T-cell (primary cell): ENCODE measurements at regions not wholly inside any gene's neighbourhood (a gene's known extent, or its start where the extent isn't known, plus 50 kb on each side); places are given as distances from the start of the nearest gene placed in this dataset.

Experiments used
- ATAC-seq, 4 experiments: fragments of 200-7000 bp in 3 of 4; fragments of 150-1000 bp in 1 of 4; cut with Tn5 transposase; replicated peaks in 1 of 4; 1 replicate in 3 of 4; 2 replicates in 1 of 4; pipeline ENCODE4 v1.10.0; 2021; ENCODE audit warnings: moderate library complexity in 3 of 4, mild to moderate bottlenecking in 2 of 4, moderate number of reproducible peaks in 1 of 4
- CTCF ChIA-PET, 2 donors: fragments of 300-600 bp; sonication (Branson Sonifier 250); formaldehyde crosslinking; loops; one replicate each; lab custom pipeline; 2022; ENCODE audit warnings: antibody characterized with exemption in 2 of 2; lab: Charles Lee
- POLR2A ChIA-PET, 2 donors: fragments of 300-600 bp; sonication (Branson Sonifier 250); formaldehyde crosslinking; loops; one replicate each; lab custom pipeline; 2022; ENCODE audit warnings: antibody characterized with exemption in 2 of 2; lab: Charles Lee
- DNase-seq, 35 experiments: peaks; one replicate each; pipeline versions ENCODE4 v3.0.0 to v3.0.0-alpha.2; 2013 to 2023
- H3K27ac ChIP-seq: one replicate; pipeline ENCODE4 v1.5.1; 2013; ENCODE audit warnings: low read length
- H3K27me3 ChIP-seq, 2 experiments: replicated peaks in 1 of 2; 1 replicate in 1 of 2; 2 replicates in 1 of 2; pipeline versions ENCODE4 v1.6.1 to v1.7.0; 2013; ENCODE audit warnings: low read length in 1 of 2, mixed read lengths in 1 of 2; ENCODE audit not compliant: control insufficient read depth in 2 of 2, insufficient read depth in 2 of 2; ENCODE audit errors: extremely low read depth in 1 of 2
- H3K36me3 ChIP-seq, 2 donors: 1 replicate in 1 of 2; 2 replicates in 1 of 2; pipeline versions ENCODE4 v1.6.1 to v1.7.0; 2013; ENCODE audit warnings: low read length in 1 of 2; ENCODE audit not compliant: control insufficient read depth in 2 of 2, insufficient read depth in 1 of 2; ENCODE audit errors: extremely low read depth in 1 of 2
- H3K4me1 ChIP-seq, 2 experiments: 1 replicate in 1 of 2; 2 replicates in 1 of 2; pipeline versions ENCODE4 v1.6.1 to v1.7.0; 2013; ENCODE audit warnings: low read length in 2 of 2, mixed read lengths in 1 of 2; ENCODE audit not compliant: insufficient read depth in 2 of 2, control insufficient read depth in 1 of 2; ENCODE audit errors: extremely low read depth in 1 of 2
- H3K4me3 ChIP-seq, 2 donors: 1 replicate in 1 of 2; 2 replicates in 1 of 2; pipeline versions ENCODE4 v1.5.1 to v1.7.0; 2013; ENCODE audit warnings: mild to moderate bottlenecking in 2 of 2, low read length in 1 of 2, moderate library complexity in 1 of 2; ENCODE audit not compliant: control insufficient read depth in 1 of 2; ENCODE audit errors: extremely low read depth in 1 of 2
- H3K9me3 ChIP-seq: 2 replicates; pipeline ENCODE4 v1.7.0; 2013
- H3K27ac Mint-ChIP-seq, 2 donors: one replicate each; pipeline ENCODE4 v1.8.0; 2020 to 2021; ENCODE audit warnings: mild to moderate bottlenecking in 2 of 2, mixed read lengths in 2 of 2
- H3K27me3 Mint-ChIP-seq, 2 donors: one replicate each; pipeline ENCODE4 v1.8.0; 2021 to 2022; ENCODE audit warnings: mixed read lengths in 2 of 2
- H3K36me3 Mint-ChIP-seq: one replicate; pipeline ENCODE4 v1.8.0; 2021; ENCODE audit warnings: mixed read lengths
- H3K4me1 Mint-ChIP-seq, 3 donors: one replicate each; pipeline ENCODE4 v1.8.0; 2020 to 2022; ENCODE audit warnings: mixed read lengths in 3 of 3, mild to moderate bottlenecking in 1 of 3
- H3K4me3 Mint-ChIP-seq, 3 donors: one replicate each; pipeline ENCODE4 v1.8.0; 2020 to 2022; ENCODE audit warnings: mild to moderate bottlenecking in 3 of 3, mixed read lengths in 3 of 3, moderate library complexity in 3 of 3
- H3K9me3 Mint-ChIP-seq, 3 donors: one replicate each; pipeline ENCODE4 v1.8.0; 2020 to 2022; ENCODE audit warnings: mixed read lengths in 3 of 3
- WGBS: methylation state at CpG from one replicate; pipeline ENCODE4 v1.1.5; 2013; ENCODE audit warnings: missing lambda C conversion rate; ENCODE audit not compliant: insufficient coverage; 5-methylcytosine and 5-hydroxymethylcytosine counted together

- Histone ChIP-seq H3K4me1 (no peaks in the 10 kb centered on the region), H3K27ac (no peak overlapping the region), H3K9me3 (no peaks in the 10 kb centered on the region), H3K27me3 (no peaks in the 10 kb centered on the region), H3K4me3 (no peak overlapping the region), H3K36me3 (no peaks in the 10 kb centered on the region)
- 90% methylated on average over 2 of the region's 6 CpGs for WGBS
- POLR2A ChIA-PET = no interaction called here
- H3K27me3 Mint-ChIP-seq = no peaks in the 10 kb centered on the region
- DNase-seq (no peak), ATAC-seq (no peak)
- CTCF ChIA-PET = no interaction called here
- peaks cover 4 to 9% (median 5%) of the 10 kb centered on the region in 3 donors for H3K9me3 Mint-ChIP-seq
- H3K4me3 Mint-ChIP-seq = no peak overlapping the region
- H3K4me1 Mint-ChIP-seq = no peaks in the 10 kb centered on the region
- H3K27ac Mint-ChIP-seq = no peak overlapping the region
- no peaks in the 10 kb centered on the region for H3K36me3 Mint-ChIP-seq
These were observed 466.5 kb downstream of the PRKD1 start for GRCh38 chr14:29461101-29461500.

DNA sequence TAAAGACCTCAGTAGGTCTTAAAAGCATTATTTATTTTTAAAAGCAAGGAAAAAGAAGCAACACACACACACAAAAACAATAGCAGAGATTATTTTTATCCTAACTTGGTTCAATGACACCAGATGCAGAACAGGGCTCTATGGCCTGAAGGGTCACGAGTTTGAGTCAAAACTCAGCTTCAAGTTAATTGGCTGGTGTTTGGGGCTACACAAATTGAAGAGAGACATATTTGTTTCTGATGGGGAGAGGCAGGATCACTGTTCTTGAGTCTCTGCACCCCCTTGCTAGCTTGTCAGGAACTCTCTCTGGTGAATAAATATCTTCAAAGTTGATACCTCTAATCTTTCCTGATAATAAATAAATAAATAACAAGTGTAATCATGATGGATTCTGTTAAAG is 466.1 kb downstream of the PRKD1 start:
- POLR2A ChIA-PET = no interaction called here
- ATAC-seq = no peak
- 0% methylated on average over 1 of the region's 1 CpG for WGBS
- H3K9me3 ChIP-seq = no peaks in the 10 kb centered on the region
- H3K4me3 ChIP-seq = no peak overlapping the region
- peaks cover 5 to 7% (median 5%) of the 10 kb centered on the region in 3 donors for H3K9me3 Mint-ChIP-seq
- no peak overlapping the region for H3K4me3 Mint-ChIP-seq
- H3K36me3 Mint-ChIP-seq = no peaks in the 10 kb centered on the region
- H3K27me3 Mint-ChIP-seq = no peaks in the 10 kb centered on the region
- no peaks in the 10 kb centered on the region for H3K4me1 ChIP-seq
- DNase-seq = no peak
- H3K27me3 ChIP-seq = no peaks in the 10 kb centered on the region
- H3K27ac ChIP-seq = no peak overlapping the region
- no peaks in the 10 kb centered on the region for H3K36me3 ChIP-seq
- H3K27ac Mint-ChIP-seq = no peak overlapping the region
- CTCF ChIA-PET = no interaction called here
- H3K4me1 Mint-ChIP-seq = no peaks in the 10 kb centered on the region

DNA sequence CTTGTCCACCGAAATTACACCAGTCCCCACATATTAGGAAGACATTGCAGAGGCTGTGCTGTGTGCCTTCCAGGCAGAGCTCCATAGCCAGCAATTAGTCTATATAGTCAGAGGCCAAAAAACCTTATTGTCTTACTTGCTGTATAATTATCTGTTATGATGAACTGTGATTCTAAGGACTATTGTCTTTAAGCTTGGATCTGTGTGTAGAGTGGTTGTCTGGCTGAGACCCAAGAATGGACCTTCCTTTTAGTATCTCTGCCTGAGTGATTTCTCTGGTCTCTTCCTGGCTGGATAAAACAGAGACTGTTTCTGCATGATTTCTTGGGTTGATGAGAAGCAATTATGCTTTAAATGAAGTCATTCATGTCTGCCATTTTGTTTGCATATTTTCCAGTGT is 465.3 kb downstream of the PRKD1 start:
- H3K27me3 ChIP-seq = no peaks in the 10 kb centered on the region
- ATAC-seq (no peak), DNase-seq (no peak)
- no CpG with 5 or more reads among the region's 1 CpG for WGBS
- no peaks in the 10 kb centered on the region for H3K9me3 ChIP-seq
- no peaks in the 10 kb centered on the region for H3K27me3 Mint-ChIP-seq
- H3K36me3 ChIP-seq = no peaks in the 10 kb centered on the region
- peaks cover 5 to 12% (median 10%) of the 10 kb centered on the region in 3 donors for H3K9me3 Mint-ChIP-seq
- CTCF ChIA-PET = no interaction called here
- H3K4me3 Mint-ChIP-seq = no peak overlapping the region
- H3K4me1 ChIP-seq = no peaks in the 10 kb centered on the region
- no peaks in the 10 kb centered on the region for H3K36me3 Mint-ChIP-seq
- POLR2A ChIA-PET = no interaction called here
- H3K27ac ChIP-seq = no peak overlapping the region
- no peaks in the 10 kb centered on the region for H3K4me1 Mint-ChIP-seq
- H3K4me3 ChIP-seq = no peak overlapping the region
- no peak overlapping the region for H3K27ac Mint-ChIP-seq

GRCh38 chr14:29462772-29463171 is 464.9 kb downstream of the PRKD1 start:
- CTCF ChIA-PET = no interaction called here
- Mint-ChIP-seq H3K27ac (no peak overlapping the region), H3K9me3 (peaks cover 5 to 12% (median 10%) of the 10 kb centered on the region in 3 donors), H3K4me1 (no peaks in the 10 kb centered on the region), H3K36me3 (no peaks in the 10 kb centered on the region), H3K4me3 (no peak overlapping the region), H3K27me3 (no peaks in the 10 kb centered on the region)
- POLR2A ChIA-PET = no interaction called here
- Histone ChIP-seq H3K27me3 (no peaks in the 10 kb centered on the region), H3K4me3 (no peak overlapping the region), H3K4me1 (no peaks in the 10 kb centered on the region), H3K9me3 (no peaks in the 10 kb centered on the region), H3K36me3 (no peaks in the 10 kb centered on the region), H3K27ac (no peak overlapping the region)
- ATAC-seq (no peak), DNase-seq (no peak)
- no CpG with 5 or more reads among the region's 2 CpGs for WGBS

GRCh38 chr14:29463727-29464395 is 463.8 kb downstream of the PRKD1 start:
- H3K27me3 Mint-ChIP-seq = no peaks in the 10 kb centered on the region
- CTCF ChIA-PET = no interaction called here
- WGBS = no CpG with 5 or more reads among the region's 6 CpGs
- H3K36me3 Mint-ChIP-seq = no peaks in the 10 kb centered on the region
- Histone ChIP-seq H3K9me3 (no peaks in the 10 kb centered on the region), H3K4me3 (no peak overlapping the region), H3K27me3 (no peaks in the 10 kb centered on the region), H3K4me1 (no peaks in the 10 kb centered on the region), H3K36me3 (no peaks in the 10 kb centered on the region), H3K27ac (no peak overlapping the region)
- H3K4me1 Mint-ChIP-seq = no peaks in the 10 kb centered on the region
- ATAC-seq (no peak), DNase-seq (no peak)
- no peak overlapping the region for H3K27ac Mint-ChIP-seq
- no peak overlapping the region for H3K4me3 Mint-ChIP-seq
- H3K9me3 Mint-ChIP-seq = peaks cover 5 to 13% (median 12%) of the 10 kb centered on the region in 3 donors
- POLR2A ChIA-PET = no interaction called here

GRCh38 chr14:29465095-29465494 is 462.6 kb downstream of the PRKD1 start:
- ChIA-PET CTCF (no interaction called here), POLR2A (no interaction called here)
- no peaks in the 10 kb centered on the region for H3K4me1 ChIP-seq
- no peaks in the 10 kb centered on the region for H3K9me3 ChIP-seq
- no peak for ATAC-seq
- no CpG with 5 or more reads among the region's 2 CpGs for WGBS
- H3K9me3 Mint-ChIP-seq = peaks cover 5 to 14% (median 7%) of the 10 kb centered on the region in 3 donors
- no peak overlapping the region for H3K4me3 ChIP-seq
- H3K36me3 Mint-ChIP-seq = no peaks in the 10 kb centered on the region
- no peaks in the 10 kb centered on the region for H3K36me3 ChIP-seq
- no peak overlapping the region for H3K27ac Mint-ChIP-seq
- H3K4me3 Mint-ChIP-seq = no peak overlapping the region
- H3K27ac ChIP-seq = no peak overlapping the region
- no peaks in the 10 kb centered on the region for H3K27me3 Mint-ChIP-seq
- DNase-seq = no peak
- H3K27me3 ChIP-seq = no peaks in the 10 kb centered on the region
- H3K4me1 Mint-ChIP-seq = no peaks in the 10 kb centered on the region

DNA sequence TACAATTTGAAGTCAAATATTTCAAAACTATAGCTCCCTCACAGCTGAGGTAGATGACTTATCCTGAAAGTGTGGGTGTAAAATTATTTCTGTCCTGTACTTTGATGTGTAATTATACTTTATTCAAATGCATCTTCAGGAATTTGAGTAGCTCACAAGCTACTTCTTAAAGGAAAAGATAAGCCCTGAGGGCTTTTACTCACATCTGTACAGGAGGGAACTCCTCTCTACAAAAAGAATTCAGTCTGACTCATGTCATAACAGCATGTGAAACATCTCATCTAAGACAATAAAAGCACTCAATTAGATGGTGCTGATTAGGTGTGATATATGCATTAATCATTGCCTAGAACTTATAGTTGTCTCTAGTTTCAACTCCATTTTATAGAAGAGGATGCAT is 452.0 kb downstream of the PRKD1 start:
- no peaks in the 10 kb centered on the region for H3K36me3 Mint-ChIP-seq
- no peaks in the 10 kb centered on the region for H3K4me1 Mint-ChIP-seq
- Histone ChIP-seq H3K27ac (no peak overlapping the region), H3K4me1 (no peaks in the 10 kb centered on the region), H3K36me3 (no peaks in the 10 kb centered on the region), H3K9me3 (no peaks in the 10 kb centered on the region), H3K4me3 (no peak overlapping the region), H3K27me3 (no peaks in the 10 kb centered on the region)
- DNase-seq (no peak), ATAC-seq (no peak)
- POLR2A ChIA-PET = no interaction called here
- H3K27ac Mint-ChIP-seq = no peak overlapping the region
- no peak overlapping the region for H3K4me3 Mint-ChIP-seq
- H3K9me3 Mint-ChIP-seq = peaks cover 0 to 14% (median 7%) of the 10 kb centered on the region in 3 donors
- H3K27me3 Mint-ChIP-seq = no peaks in the 10 kb centered on the region
- CTCF ChIA-PET = no interaction called here
